GM12873 (cell line): ENCODE measurements at regions not wholly inside any gene's neighbourhood (a gene's known extent, or its start where the extent isn't known, plus 50 kb on each side); places are given as distances from the start of the nearest gene placed in this dataset.
A peak's percentile ranks its signal among the peaks of the same experiment; 100 is the strongest.

Experiments used
- CTCF ChIP-seq: IDR thresholded peaks from 2 replicates; pipeline ENCODE4 v1.5.1; 2012; ENCODE audit warnings: low read depth, mild to moderate bottlenecking, moderate library complexity, low read length, control low read depth; ENCODE audit not compliant: insufficient read depth; ENCODE audit errors: missing control alignments

- no peak for TF ChIP-seq CTCF
These were observed 60.2 kb upstream of the RNF144B start for GRCh38 chr6:18326980-18327379.

- no peak for TF ChIP-seq CTCF
These were observed 61.1 kb upstream of the RNF144B start for GRCh38 chr6:18326001-18326400.

- no peak for TF ChIP-seq CTCF
These were observed 60.3 kb upstream of the DEK start for GRCh38 chr6:18324706-18325042.

- peak; percentile 64 for TF ChIP-seq CTCF
These were observed 59.8 kb upstream of the DEK start for GRCh38 chr6:18323935-18324705.

GRCh38 chr6:18317850-18318249 is 53.5 kb upstream of the DEK start:
- no peak for TF ChIP-seq CTCF

GRCh38 chr6:18314317-18314997 is 50.1 kb upstream of the DEK start:
- no peak for TF ChIP-seq CTCF
